ENCODE measurements at regions not wholly inside any gene's neighbourhood (a gene's known extent, or its start where the extent isn't known, plus 50 kb on each side); places are given as distances from the start of the nearest gene placed in this dataset.

GRCh38 chr4:58941286-58941685 is 1831.1 kb upstream of the IGFBP7 start:
- TF ChIP-seq EZH2 (IDR thresholded peaks at IDR 0.05; ENCODE audit: insufficient read depth, low read length) (no peak), CTCF (IDR thresholded peaks at IDR 0.05; ENCODE audit: insufficient read depth, low read depth, low read length) (no peak)

All from astrocyte (in vitro differentiated cells and primary cell).